ENCODE measurements at regions not wholly inside any gene's neighbourhood (a gene's known extent, or its start where the extent isn't known, plus 50 kb on each side); places are given as distances from the start of the nearest gene placed in this dataset.

- no peak for TF ChIP-seq CTCF (IDR thresholded peaks at IDR 0.05; ENCODE audit: low read length)
- no peak for TF ChIP-seq EZH2phosphoT487 (IDR thresholded peaks at IDR 0.05; ENCODE audit: low read length)
- no peak for TF ChIP-seq EZH2 (optimal IDR thresholded peaks at IDR 0.05; ENCODE audit: low read depth, low read length)
These were observed 1484.9 kb downstream of the BRD1 start for GRCh38 chr22:48342732-48343131.

All from MM.1S (cell line).